ENCODE measurements at regions not wholly inside any gene's neighbourhood (a gene's known extent, or its start where the extent isn't known, plus 50 kb on each side); places are given as distances from the start of the nearest gene placed in this dataset.

DNA sequence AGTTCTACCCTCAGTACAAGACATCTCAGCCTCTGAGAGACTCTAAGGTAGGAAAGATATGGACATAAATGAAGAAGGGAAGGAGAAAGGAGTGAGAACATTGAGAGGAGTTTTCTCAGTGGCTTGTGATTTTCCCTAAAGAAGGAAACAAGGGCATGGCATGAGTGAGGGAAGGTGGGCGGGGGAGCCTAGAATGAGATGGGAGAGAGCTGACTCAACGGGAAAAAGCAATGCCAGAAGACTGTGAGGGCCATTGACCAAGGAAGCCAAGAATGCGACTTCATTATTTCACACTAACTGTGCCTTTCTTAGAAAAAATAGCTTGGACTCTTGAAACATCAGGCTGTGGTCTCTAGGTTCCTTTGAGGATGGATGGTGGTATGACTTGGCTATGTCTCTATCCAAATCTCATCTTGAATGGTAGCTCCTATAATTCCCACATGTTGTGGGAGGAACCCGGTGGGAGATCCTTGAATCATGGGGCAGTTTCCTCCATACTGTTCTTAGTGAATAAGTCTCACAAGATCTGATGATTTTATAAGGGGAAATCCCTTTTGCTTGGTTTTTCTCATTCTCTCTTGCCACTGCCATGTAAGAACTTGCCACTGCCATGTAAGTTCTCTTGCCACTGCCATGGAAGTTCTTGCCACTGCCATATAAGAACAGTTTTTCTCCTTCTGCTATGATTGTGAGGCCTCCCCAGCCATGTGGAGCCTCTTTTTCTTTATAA, 279.6 kb downstream of the NUAK1 start:
- TF ChIP-seq, protein P1, sequence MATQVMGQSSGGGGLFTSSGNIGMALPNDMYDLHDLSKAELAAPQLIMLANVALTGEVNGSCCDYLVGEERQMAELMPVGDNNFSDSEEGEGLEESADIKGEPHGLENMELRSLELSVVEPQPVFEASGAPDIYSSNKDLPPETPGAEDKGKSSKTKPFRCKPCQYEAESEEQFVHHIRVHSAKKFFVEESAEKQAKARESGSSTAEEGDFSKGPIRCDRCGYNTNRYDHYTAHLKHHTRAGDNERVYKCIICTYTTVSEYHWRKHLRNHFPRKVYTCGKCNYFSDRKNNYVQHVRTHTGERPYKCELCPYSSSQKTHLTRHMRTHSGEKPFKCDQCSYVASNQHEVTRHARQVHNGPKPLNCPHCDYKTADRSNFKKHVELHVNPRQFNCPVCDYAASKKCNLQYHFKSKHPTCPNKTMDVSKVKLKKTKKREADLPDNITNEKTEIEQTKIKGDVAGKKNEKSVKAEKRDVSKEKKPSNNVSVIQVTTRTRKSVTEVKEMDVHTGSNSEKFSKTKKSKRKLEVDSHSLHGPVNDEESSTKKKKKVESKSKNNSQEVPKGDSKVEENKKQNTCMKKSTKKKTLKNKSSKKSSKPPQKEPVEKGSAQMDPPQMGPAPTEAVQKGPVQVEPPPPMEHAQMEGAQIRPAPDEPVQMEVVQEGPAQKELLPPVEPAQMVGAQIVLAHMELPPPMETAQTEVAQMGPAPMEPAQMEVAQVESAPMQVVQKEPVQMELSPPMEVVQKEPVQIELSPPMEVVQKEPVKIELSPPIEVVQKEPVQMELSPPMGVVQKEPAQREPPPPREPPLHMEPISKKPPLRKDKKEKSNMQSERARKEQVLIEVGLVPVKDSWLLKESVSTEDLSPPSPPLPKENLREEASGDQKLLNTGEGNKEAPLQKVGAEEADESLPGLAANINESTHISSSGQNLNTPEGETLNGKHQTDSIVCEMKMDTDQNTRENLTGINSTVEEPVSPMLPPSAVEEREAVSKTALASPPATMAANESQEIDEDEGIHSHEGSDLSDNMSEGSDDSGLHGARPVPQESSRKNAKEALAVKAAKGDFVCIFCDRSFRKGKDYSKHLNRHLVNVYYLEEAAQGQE (IDR thresholded peaks at IDR 0.05; ENCODE audit: low read depth) = no peak
- no peak for TF ChIP-seq CEBPB (IDR thresholded peaks at IDR 0.05; ENCODE audit: low read depth)
- TF ChIP-seq, protein P2, sequence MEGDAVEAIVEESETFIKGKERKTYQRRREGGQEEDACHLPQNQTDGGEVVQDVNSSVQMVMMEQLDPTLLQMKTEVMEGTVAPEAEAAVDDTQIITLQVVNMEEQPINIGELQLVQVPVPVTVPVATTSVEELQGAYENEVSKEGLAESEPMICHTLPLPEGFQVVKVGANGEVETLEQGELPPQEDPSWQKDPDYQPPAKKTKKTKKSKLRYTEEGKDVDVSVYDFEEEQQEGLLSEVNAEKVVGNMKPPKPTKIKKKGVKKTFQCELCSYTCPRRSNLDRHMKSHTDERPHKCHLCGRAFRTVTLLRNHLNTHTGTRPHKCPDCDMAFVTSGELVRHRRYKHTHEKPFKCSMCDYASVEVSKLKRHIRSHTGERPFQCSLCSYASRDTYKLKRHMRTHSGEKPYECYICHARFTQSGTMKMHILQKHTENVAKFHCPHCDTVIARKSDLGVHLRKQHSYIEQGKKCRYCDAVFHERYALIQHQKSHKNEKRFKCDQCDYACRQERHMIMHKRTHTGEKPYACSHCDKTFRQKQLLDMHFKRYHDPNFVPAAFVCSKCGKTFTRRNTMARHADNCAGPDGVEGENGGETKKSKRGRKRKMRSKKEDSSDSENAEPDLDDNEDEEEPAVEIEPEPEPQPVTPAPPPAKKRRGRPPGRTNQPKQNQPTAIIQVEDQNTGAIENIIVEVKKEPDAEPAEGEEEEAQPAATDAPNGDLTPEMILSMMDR (IDR thresholded peaks at IDR 0.05 in 2 of 3, conservative IDR thresholded peaks at IDR 0.05 in 1 of 3; ENCODE audit: borderline replicate concordance in 1 of 3, insufficient read depth in 1 of 3, low read depth in 2 of 3, low read length in 2 of 3) = no peak
- TF ChIP-seq FOSL1 (IDR thresholded peaks at IDR 0.05; ENCODE audit: low read depth) = no peak
- no peak for TF ChIP-seq ZNF274 (IDR thresholded peaks at IDR 0.05; ENCODE audit: low read depth, low read length)
- TF ChIP-seq ZFX (IDR thresholded peaks at IDR 0.05) = no peak
- no peak for TF ChIP-seq ELF1 (IDR thresholded peaks at IDR 0.05; ENCODE audit: borderline replicate concordance, low read depth)
- no peak for TF ChIP-seq SIN3A (IDR thresholded peaks at IDR 0.05; ENCODE audit: low read depth)
- TF ChIP-seq, protein P3, sequence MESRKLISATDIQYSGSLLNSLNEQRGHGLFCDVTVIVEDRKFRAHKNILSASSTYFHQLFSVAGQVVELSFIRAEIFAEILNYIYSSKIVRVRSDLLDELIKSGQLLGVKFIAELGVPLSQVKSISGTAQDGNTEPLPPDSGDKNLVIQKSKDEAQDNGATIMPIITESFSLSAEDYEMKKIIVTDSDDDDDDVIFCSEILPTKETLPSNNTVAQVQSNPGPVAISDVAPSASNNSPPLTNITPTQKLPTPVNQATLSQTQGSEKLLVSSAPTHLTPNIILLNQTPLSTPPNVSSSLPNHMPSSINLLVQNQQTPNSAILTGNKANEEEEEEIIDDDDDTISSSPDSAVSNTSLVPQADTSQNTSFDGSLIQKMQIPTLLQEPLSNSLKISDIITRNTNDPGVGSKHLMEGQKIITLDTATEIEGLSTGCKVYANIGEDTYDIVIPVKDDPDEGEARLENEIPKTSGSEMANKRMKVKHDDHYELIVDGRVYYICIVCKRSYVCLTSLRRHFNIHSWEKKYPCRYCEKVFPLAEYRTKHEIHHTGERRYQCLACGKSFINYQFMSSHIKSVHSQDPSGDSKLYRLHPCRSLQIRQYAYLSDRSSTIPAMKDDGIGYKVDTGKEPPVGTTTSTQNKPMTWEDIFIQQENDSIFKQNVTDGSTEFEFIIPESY (IDR thresholded peaks at IDR 0.05; ENCODE audit: extremely low read depth, insufficient replicate concordance, low read length) = no peak
- no peak for TF ChIP-seq YY1 (IDR thresholded peaks at IDR 0.05; ENCODE audit: extremely low read depth, insufficient replicate concordance, low read depth, low read length)
- TF ChIP-seq, protein P4, sequence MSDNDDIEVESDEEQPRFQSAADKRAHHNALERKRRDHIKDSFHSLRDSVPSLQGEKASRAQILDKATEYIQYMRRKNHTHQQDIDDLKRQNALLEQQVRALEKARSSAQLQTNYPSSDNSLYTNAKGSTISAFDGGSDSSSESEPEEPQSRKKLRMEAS (IDR thresholded peaks at IDR 0.05) = no peak
- TF ChIP-seq TCF7L2 (IDR thresholded peaks at IDR 0.05; ENCODE audit: borderline replicate concordance, extremely low read depth, insufficient read depth, insufficient read length) = no peak
- no peak for TF ChIP-seq EGR1 (IDR thresholded peaks at IDR 0.05; ENCODE audit: low read depth)
- TF ChIP-seq POLR2AphosphoS5 (IDR thresholded peaks at IDR 0.05; ENCODE audit: low read depth, low read length) = no peak
- TF ChIP-seq SP1 (IDR thresholded peaks at IDR 0.05; ENCODE audit: low read depth) = no peak
- TF ChIP-seq EZH2phosphoT487 (IDR thresholded peaks at IDR 0.05; ENCODE audit: borderline replicate concordance) = no peak
- Histone ChIP-seq H2AFZ (ENCODE audit: low read depth, low read length, poor library complexity, severe bottlenecking) (no peak overlapping the region), H3K27ac (ENCODE audit: low read depth, low read length) (no peak overlapping the region), H3K27me3 (ENCODE audit: insufficient read depth, low read length) (no peaks in the 10 kb centered on the region; the same call in 1 of the 2 replicates), H3K36me3 (ENCODE audit: control insufficient read depth in 1 of 2, insufficient read depth in 2 of 2, low read length in 2 of 2) (no peaks in the 10 kb centered on the region), H3K9ac (ENCODE audit: low read length) (no peak overlapping the region), H4K20me1 (ENCODE audit: insufficient read depth) (no peaks in the 10 kb centered on the region), H3K9me2 (ENCODE audit: insufficient read depth) (no peaks in the 10 kb centered on the region), H3K4me1 (ENCODE audit: control insufficient read depth in 1 of 2, insufficient read depth in 2 of 2, low read length in 2 of 2) (no peaks in the 10 kb centered on the region), H3K79me2 (ENCODE audit: insufficient read depth, low read length) (no peaks in the 10 kb centered on the region), H3K4me2 (ENCODE audit: low read length) (no peak overlapping the region), H3K4me3 (replicated peaks in 1 of 2; ENCODE audit: low read depth in 1 of 2, low read length in 2 of 2) (no peak overlapping the region), H3K9me3 (ENCODE audit: control insufficient read depth in 1 of 2, insufficient read depth in 1 of 2, low read depth in 1 of 2, low read length in 2 of 2) (no peaks in the 10 kb centered on the region)
- DNase-seq (ENCODE audit: low read depth, low spot score) = no peak
- RAD21 ChIA-PET (ENCODE audit: low non-redundant PET in 1 of 2, low total read pairs in 2 of 2, uncharacterized antibody in 2 of 2, unreplicated experiment in 2 of 2) = no interaction called here
- POLR2A ChIA-PET = no interaction called here
- no peak for ATAC-seq
- CTCF ChIA-PET = no interaction called here
- intact Hi-C loops (cut with micrococcal nuclease) = no loop called here
- no TSS peak for BruUV-seq (replicated peaks)
